Prostate gland (tissue), 2 donors: ENCODE measurements at regions not wholly inside any gene's neighbourhood (a gene's known extent, or its start where the extent isn't known, plus 50 kb on each side); places are given as distances from the start of the nearest gene placed in this dataset.
"Not testable (repeated sequence)": the region's sequence is repeated elsewhere in the genome, so short reads cannot be mapped to it uniquely, and the experiment has no call there.

ENCODE experiments used
- DNase-seq: peaks from one replicate; pipeline ENCODE4 v3.0.0-alpha.2; 2019; ENCODE audit warnings: low spot score
- H3K27ac ChIP-seq, 2 donors: fragments of 200-600 bp; sonication (generic); 2 replicates each; pipeline ENCODE4 v1.5.1; 2017 to 2019
- H3K27me3 ChIP-seq: fragments of 200-600 bp; sonication (generic); replicated peaks from 2 replicates; pipeline ENCODE4 v1.5.1; 2019; ENCODE audit not compliant: insufficient read depth
- H3K36me3 ChIP-seq, 2 donors: fragments of 200-600 bp; sonication (generic); 1 replicate in 1 of 2; 2 replicates in 1 of 2; pipeline versions ENCODE4 v1.5.1 to v1.8.1; 2017 to 2019
- H3K4me1 ChIP-seq: fragments of 200-600 bp; sonication (generic); replicated peaks from 2 replicates; pipeline ENCODE4 v1.5.1; 2019
- H3K4me3 ChIP-seq, 2 donors: fragments of 200-600 bp; sonication (generic); 2 replicates each; pipeline ENCODE4 v1.5.1; 2017 to 2019
- H3K9me3 ChIP-seq: fragments of 200-600 bp; sonication (generic); 2 replicates; pipeline ENCODE4 v1.5.1; 2017
- POLR2A ChIP-seq: fragments of 450-650 bp; IDR thresholded peaks from one replicate; pipeline ENCODE4 v1.6.1; 2016; ENCODE audit warnings: antibody characterized with exemption, mild to moderate bottlenecking
- POLR2AphosphoS5 ChIP-seq: sonication (generic); formaldehyde crosslinking; IDR thresholded peaks from one replicate; pipeline ENCODE4 v1.6.1; 2017; ENCODE audit warnings: antibody characterized with exemption
- WGBS: methylation state at CpG from one replicate; pipeline ENCODE4 v1.1.5; 2018; 5-methylcytosine and 5-hydroxymethylcytosine counted together
- intact Hi-C: fragments of 100-400 bp; cut with DNase I; formaldehyde crosslinking; loops from one replicate; pipeline ENCODE4 v1.14.2; 2022
- TF ChIP-seq, protein P1 (sequence below), 4 experiments: fragments of 200-600 bp in 2 of 4; fragments of 450-650 bp in 2 of 4; sonication (generic) in 2 of 4; IDR thresholded peaks; 1 replicate in 3 of 4; 2 replicates in 1 of 4; pipeline ENCODE4 v1.5.1; 2016 to 2019; ENCODE audit warnings: antibody characterized with exemption in 4 of 4, mild to moderate bottlenecking in 2 of 4, moderate library complexity in 2 of 4

- no peaks in the 10 kb centered on the region for H3K27me3 ChIP-seq
- intact Hi-C loops: no loop called here
- WGBS: 89% methylated on average over 3 of the region's 3 CpGs
- DNase-seq: no peak
- TF ChIP-seq POLR2A (no peak), POLR2AphosphoS5 (no peak)
- TF ChIP-seq, protein P1, sequence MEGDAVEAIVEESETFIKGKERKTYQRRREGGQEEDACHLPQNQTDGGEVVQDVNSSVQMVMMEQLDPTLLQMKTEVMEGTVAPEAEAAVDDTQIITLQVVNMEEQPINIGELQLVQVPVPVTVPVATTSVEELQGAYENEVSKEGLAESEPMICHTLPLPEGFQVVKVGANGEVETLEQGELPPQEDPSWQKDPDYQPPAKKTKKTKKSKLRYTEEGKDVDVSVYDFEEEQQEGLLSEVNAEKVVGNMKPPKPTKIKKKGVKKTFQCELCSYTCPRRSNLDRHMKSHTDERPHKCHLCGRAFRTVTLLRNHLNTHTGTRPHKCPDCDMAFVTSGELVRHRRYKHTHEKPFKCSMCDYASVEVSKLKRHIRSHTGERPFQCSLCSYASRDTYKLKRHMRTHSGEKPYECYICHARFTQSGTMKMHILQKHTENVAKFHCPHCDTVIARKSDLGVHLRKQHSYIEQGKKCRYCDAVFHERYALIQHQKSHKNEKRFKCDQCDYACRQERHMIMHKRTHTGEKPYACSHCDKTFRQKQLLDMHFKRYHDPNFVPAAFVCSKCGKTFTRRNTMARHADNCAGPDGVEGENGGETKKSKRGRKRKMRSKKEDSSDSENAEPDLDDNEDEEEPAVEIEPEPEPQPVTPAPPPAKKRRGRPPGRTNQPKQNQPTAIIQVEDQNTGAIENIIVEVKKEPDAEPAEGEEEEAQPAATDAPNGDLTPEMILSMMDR (IDR thresholded peaks at IDR 0.05): no peak
- H3K4me1 ChIP-seq: no peaks in the 10 kb centered on the region
- H3K9me3 ChIP-seq: no peaks in the 10 kb centered on the region
- no peak overlapping the region for H3K27ac ChIP-seq
- no peak overlapping the region for H3K4me3 ChIP-seq
- H3K36me3 ChIP-seq: no peaks in the 10 kb centered on the region
These were observed 478.8 kb downstream of the ADCYAP1 start for GRCh38 chr18:1383465-1383864.

- H3K36me3 ChIP-seq, DNase-seq, H3K27ac ChIP-seq, H3K4me3 ChIP-seq, intact Hi-C loops, H3K9me3 ChIP-seq, H3K27me3 ChIP-seq, H3K4me1 ChIP-seq: not testable (repeated sequence)
These were observed 483.8 kb downstream of the ADCYAP1 start for GRCh38 chr18:1388468-1388867.

DNA sequence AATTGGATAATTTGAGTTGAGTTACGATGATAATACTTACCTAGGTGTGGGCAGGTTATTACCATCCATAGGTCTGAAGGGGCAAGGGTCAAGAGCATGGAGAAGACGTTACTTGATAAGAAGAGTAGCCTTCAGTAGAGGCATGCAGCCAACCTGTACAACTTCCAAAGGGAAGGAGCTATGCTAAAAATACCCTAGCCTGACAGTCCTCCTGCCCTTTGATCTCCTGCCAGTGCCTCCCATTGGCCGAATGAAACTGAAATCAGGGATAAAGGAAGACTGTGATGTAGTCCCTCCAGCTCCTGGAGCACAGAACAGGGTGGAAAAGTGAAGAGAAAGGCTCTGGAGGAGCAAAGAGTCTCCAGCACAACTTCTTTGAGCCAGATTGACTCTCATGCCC lies 487.4 kb downstream of the ADCYAP1 start:
- 53% methylated on average over 3 of the region's 3 CpGs for WGBS
- no peak overlapping the region for H3K27ac ChIP-seq
- no peaks in the 10 kb centered on the region for H3K9me3 ChIP-seq
- no peak for DNase-seq
- no peak overlapping the region for H3K4me3 ChIP-seq
- no peaks in the 10 kb centered on the region for H3K4me1 ChIP-seq
- no peak for TF ChIP-seq POLR2A
- no peak for TF ChIP-seq POLR2AphosphoS5
- TF ChIP-seq, protein P1 (IDR thresholded peaks at IDR 0.05): no peak
- no peaks in the 10 kb centered on the region for H3K27me3 ChIP-seq
- intact Hi-C loops: no loop called here
- H3K36me3 ChIP-seq: no peaks in the 10 kb centered on the region

DNA sequence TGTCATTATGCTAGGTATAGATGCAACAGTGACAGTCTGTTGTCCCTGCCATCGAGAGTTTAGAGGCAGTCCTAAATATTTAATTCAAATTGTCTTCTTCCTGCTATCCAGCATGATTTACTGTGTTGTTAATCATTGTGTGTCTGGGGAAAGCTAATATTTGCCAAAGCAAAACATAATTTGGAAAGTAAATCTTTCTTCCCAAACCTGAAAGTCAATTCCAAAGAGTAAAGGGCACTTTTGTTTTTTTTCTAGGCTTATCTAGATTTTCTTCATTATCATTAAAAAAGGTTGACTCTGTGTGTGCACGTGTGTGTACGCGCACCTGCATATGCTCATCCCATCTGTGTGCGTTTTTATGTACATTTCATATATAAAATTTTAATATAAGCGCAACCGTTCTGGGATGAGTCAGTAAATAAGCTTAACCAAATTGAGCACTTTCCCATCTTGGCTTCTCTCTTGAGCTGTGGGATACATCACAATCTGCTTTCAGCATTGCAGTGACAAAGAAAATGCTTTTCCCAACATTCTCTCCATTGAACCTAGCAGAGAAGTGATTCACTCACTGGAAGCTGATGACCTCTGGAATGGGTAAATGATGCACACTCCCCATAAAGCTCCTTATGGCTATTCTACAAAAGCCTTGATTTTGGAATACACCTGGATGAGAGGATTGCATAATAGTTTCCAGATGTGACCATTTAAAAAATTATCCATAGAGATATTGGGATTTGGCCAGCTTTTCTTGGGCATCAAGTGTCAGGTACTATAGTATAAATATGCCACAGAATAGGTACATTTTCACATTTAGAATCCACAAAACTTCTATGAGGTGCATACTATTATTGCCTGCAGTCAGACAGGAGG lies 488.4 kb downstream of the ADCYAP1 start:
- Histone ChIP-seq H3K27me3 (no peaks in the 10 kb centered on the region), H3K4me1 (no peaks in the 10 kb centered on the region), H3K27ac (no peak overlapping the region), H3K4me3 (no peak overlapping the region), H3K9me3 (no peaks in the 10 kb centered on the region), H3K36me3 (no peaks in the 10 kb centered on the region)
- WGBS: 47% methylated on average over 7 of the region's 7 CpGs
- intact Hi-C loops: no loop called here
- DNase-seq: no peak
- TF ChIP-seq POLR2AphosphoS5 (peak; percentile 39), POLR2A (no peak)

- WGBS: 64% methylated on average over 1 of the region's 1 CpG
- Histone ChIP-seq H3K27ac (no peak overlapping the region), H3K36me3 (no peaks in the 10 kb centered on the region), H3K27me3 (no peaks in the 10 kb centered on the region), H3K4me1 (no peaks in the 10 kb centered on the region), H3K4me3 (no peak overlapping the region), H3K9me3 (no peaks in the 10 kb centered on the region)
- intact Hi-C loops: no loop called here
- TF ChIP-seq POLR2AphosphoS5 (no peak), POLR2A (no peak)
- TF ChIP-seq, protein P1 (IDR thresholded peaks at IDR 0.05): no peak
- DNase-seq: no peak
These were observed 489.3 kb downstream of the ADCYAP1 start for GRCh38 chr18:1393929-1394328.

DNA sequence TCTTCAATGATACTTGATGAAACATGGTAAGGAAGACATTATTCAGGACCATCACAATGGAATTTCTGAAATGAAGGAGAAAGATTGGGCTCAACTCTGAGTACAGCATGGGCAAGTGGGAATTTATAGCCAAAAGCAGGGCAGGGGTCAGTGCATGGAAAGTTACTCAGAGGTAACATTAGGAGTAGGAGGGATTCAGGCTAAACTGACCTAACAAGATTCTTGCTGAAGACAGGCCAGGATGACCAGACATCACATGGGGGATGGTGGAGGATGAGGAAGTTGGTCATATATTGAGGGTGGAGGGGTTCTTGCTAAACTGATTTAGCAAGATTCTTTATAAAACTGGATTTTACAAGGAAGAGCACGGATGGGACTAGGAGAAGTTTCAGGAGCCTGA lies 489.8 kb downstream of the ADCYAP1 start:
- TF ChIP-seq, protein P1 (IDR thresholded peaks at IDR 0.05): no peak
- TF ChIP-seq POLR2AphosphoS5 (no peak), POLR2A (no peak)
- H3K27me3 ChIP-seq: no peaks in the 10 kb centered on the region
- H3K4me1 ChIP-seq: no peaks in the 10 kb centered on the region
- 92% methylated on average over 1 of the region's 1 CpG for WGBS
- no peak overlapping the region for H3K4me3 ChIP-seq
- no peaks in the 10 kb centered on the region for H3K36me3 ChIP-seq
- no peak for DNase-seq
- H3K9me3 ChIP-seq: no peaks in the 10 kb centered on the region
- no peak overlapping the region for H3K27ac ChIP-seq
- intact Hi-C loops: no loop called here
